Omental fat pad (tissue), 3 donors: ENCODE measurements at regions not wholly inside any gene's neighbourhood (a gene's known extent, or its start where the extent isn't known, plus 50 kb on each side); places are given as distances from the start of the nearest gene placed in this dataset.
"Not testable (repeated sequence)": the region's sequence is repeated elsewhere in the genome, so short reads cannot be mapped to it uniquely, and the experiment has no call there.

Source experiments
- ATAC-seq: fragments of 150-250 bp; one replicate; pipeline ENCODE4 v1.9.1; 2016; ENCODE audit warnings: mild to moderate bottlenecking, moderate library complexity; ENCODE audit not compliant: low FRiP score
- DNase-seq: peaks from one replicate; pipeline ENCODE4 v3.0.0-alpha.2; 2019; ENCODE audit warnings: low spot score
- CTCF ChIP-seq, 3 donors: fragments of 450-650 bp; IDR thresholded peaks; one replicate each; pipeline ENCODE4 v1.5.1; 2016 to 2017; ENCODE audit warnings: antibody characterized with exemption in 3 of 3, mild to moderate bottlenecking in 3 of 3, moderate library complexity in 2 of 3

GRCh38 chr5:114146398-114146797 is 215.5 kb upstream of the KCNN2 start:
- ATAC-seq, result no peak
- no peak for DNase-seq
- TF ChIP-seq CTCF (IDR thresholded peaks at IDR 0.05), result no peak

- ATAC-seq, result no peak
- DNase-seq, result no peak
- TF ChIP-seq CTCF (IDR thresholded peaks at IDR 0.05), result no peak
Observed at GRCh38 chr5:114148253-114148652, 213.6 kb upstream of the KCNN2 start.

- DNase-seq, ATAC-seq: not testable (repeated sequence)
Observed at GRCh38 chr5:114148728-114149127, 213.1 kb upstream of the KCNN2 start.

- TF ChIP-seq CTCF (IDR thresholded peaks at IDR 0.05), result no peak
- DNase-seq (no peak), ATAC-seq (peak; percentile 80)
Observed at GRCh38 chr5:114152656-114153360, 209.1 kb upstream of the KCNN2 start.

GRCh38 chr5:114153392-114153791 is 208.5 kb upstream of the KCNN2 start:
- ATAC-seq (no peak), DNase-seq (no peak)
- no peak for TF ChIP-seq CTCF (IDR thresholded peaks at IDR 0.05)

- no peak for TF ChIP-seq CTCF (IDR thresholded peaks at IDR 0.05)
- ATAC-seq (no peak), DNase-seq (no peak)
Observed at GRCh38 chr5:114153833-114154232, 208.0 kb upstream of the KCNN2 start.

GRCh38 chr5:114166081-114166480 is 195.8 kb upstream of the KCNN2 start:
- TF ChIP-seq CTCF (IDR thresholded peaks at IDR 0.05), result no peak
- ATAC-seq (no peak), DNase-seq (no peak)
